ENCODE measurements at regions not wholly inside any gene's neighbourhood (a gene's known extent, or its start where the extent isn't known, plus 50 kb on each side); places are given as distances from the start of the nearest gene placed in this dataset.

DNA sequence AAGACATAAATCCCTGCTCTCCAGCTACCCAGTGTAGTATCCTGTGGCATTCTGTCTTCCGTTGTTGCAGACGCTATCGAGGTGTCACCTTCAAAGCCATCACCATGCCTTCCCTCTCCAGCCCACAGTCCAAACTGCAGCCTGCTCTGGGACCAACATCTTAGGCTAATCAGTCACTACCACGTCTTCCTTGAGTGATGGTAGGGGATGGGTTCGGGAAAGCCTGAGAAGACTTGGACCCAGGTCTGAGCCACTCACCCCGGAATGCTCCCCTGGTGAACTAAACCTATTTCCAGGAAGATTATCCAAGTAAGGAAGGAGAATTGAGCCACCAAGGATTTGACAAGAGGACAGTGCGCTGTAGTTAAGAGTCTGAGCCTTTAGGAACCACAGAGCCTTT is 52.9 kb upstream of the IRX1 start:
- no peak overlapping the region for H3K4me3 ChIP-seq
- H3K27ac ChIP-seq, result no peak overlapping the region
- H3K4me1 ChIP-seq, result no peaks in the 10 kb centered on the region
- H3K36me3 ChIP-seq, result no peaks in the 10 kb centered on the region
- intact Hi-C loops (cut with DNase I), result no loop called here
- DNase-seq (no peak), ATAC-seq (no peak)
- TF ChIP-seq, protein P1, sequence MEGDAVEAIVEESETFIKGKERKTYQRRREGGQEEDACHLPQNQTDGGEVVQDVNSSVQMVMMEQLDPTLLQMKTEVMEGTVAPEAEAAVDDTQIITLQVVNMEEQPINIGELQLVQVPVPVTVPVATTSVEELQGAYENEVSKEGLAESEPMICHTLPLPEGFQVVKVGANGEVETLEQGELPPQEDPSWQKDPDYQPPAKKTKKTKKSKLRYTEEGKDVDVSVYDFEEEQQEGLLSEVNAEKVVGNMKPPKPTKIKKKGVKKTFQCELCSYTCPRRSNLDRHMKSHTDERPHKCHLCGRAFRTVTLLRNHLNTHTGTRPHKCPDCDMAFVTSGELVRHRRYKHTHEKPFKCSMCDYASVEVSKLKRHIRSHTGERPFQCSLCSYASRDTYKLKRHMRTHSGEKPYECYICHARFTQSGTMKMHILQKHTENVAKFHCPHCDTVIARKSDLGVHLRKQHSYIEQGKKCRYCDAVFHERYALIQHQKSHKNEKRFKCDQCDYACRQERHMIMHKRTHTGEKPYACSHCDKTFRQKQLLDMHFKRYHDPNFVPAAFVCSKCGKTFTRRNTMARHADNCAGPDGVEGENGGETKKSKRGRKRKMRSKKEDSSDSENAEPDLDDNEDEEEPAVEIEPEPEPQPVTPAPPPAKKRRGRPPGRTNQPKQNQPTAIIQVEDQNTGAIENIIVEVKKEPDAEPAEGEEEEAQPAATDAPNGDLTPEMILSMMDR (IDR thresholded peaks at IDR 0.05), result no peak
- no peaks in the 10 kb centered on the region for H3K9me3 ChIP-seq
- H3K27me3 ChIP-seq, result no peaks in the 10 kb centered on the region

DNA sequence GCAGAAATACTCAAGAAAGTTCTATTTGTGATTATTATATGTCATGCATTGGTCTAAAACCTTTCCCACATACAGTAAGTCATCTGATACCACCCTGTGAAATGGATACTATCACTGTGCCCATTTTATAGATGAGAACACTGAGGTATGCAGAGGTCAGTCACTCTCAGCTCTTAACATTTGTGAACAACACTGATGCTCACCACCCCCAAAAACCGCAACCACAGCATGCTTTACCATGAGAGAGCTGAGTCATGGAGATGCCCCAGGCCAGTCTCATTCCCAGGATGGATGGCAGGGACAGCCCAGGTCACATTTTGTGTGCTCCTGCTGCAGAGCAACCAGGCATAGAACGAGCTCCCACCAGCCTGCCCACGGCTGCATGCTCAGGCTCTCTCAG is 53.5 kb upstream of the IRX1 start:
- no peak for DNase-seq
- intact Hi-C loops (cut with DNase I), result no loop called here
- no peaks in the 10 kb centered on the region for H3K4me1 ChIP-seq
- no peak overlapping the region for H3K27ac ChIP-seq
- no peaks in the 10 kb centered on the region for H3K27me3 ChIP-seq
- H3K4me3 ChIP-seq, result no peak overlapping the region
- ATAC-seq, result no peak
- TF ChIP-seq, protein P1 (IDR thresholded peaks at IDR 0.05), result no peak
- no peaks in the 10 kb centered on the region for H3K36me3 ChIP-seq
- H3K9me3 ChIP-seq, result no peaks in the 10 kb centered on the region

DNA sequence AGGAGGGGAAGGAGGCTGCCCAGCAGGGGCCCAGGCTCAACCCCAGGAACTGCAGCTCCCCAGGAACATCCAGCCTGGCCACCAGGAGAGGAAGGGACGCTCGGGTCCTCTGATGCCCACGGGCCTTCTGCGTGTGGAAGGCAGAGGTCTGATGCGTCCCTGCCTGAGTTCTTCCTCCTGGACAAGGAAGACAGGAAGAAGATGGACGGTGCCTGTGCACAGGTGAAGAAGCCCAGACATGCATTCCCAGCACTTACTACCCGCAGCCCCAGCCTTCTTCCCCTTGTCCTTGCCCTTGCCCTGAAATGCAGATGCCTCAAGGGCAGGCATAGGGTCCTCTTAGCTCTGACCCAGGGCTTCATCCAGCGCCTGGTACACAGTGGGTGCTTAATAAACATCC is 56.7 kb upstream of the IRX1 start:
- no peak overlapping the region for H3K4me3 ChIP-seq
- H3K9me3 ChIP-seq, result no peaks in the 10 kb centered on the region
- intact Hi-C loops (cut with DNase I), result no loop called here
- TF ChIP-seq, protein P1 (IDR thresholded peaks at IDR 0.05), result no peak
- H3K27me3 ChIP-seq, result no peaks in the 10 kb centered on the region
- ATAC-seq, result no peak
- no peak overlapping the region for H3K27ac ChIP-seq
- no peaks in the 10 kb centered on the region for H3K4me1 ChIP-seq
- H3K36me3 ChIP-seq, result no peaks in the 10 kb centered on the region
- no peak for DNase-seq

DNA sequence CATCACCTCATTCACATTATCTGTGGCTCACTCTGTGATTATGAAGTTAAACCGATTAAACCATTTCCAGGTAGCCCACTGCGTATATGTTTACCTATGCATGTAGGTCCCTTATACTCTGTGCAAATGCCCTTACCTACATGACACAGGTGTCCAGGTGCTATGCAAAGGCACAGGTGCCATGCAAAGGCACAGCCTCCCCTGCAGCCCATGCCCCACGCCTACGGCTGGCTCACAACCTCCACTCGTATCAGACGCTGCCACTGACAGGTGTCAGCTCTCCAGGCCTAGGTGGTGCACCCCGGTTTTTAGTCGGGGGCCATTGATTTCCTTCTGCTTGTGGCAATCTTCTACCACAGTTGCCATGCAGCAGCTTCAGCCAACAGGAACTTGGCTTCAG is 57.7 kb upstream of the IRX1 start:
- H3K9me3 ChIP-seq, result no peaks in the 10 kb centered on the region
- intact Hi-C loops (cut with DNase I), result no loop called here
- DNase-seq, result no peak
- no peak overlapping the region for H3K27ac ChIP-seq
- no peak overlapping the region for H3K4me3 ChIP-seq
- ATAC-seq, result no peak
- TF ChIP-seq, protein P1 (IDR thresholded peaks at IDR 0.05), result no peak
- H3K27me3 ChIP-seq, result no peaks in the 10 kb centered on the region
- no peaks in the 10 kb centered on the region for H3K4me1 ChIP-seq
- H3K36me3 ChIP-seq, result no peaks in the 10 kb centered on the region

DNA sequence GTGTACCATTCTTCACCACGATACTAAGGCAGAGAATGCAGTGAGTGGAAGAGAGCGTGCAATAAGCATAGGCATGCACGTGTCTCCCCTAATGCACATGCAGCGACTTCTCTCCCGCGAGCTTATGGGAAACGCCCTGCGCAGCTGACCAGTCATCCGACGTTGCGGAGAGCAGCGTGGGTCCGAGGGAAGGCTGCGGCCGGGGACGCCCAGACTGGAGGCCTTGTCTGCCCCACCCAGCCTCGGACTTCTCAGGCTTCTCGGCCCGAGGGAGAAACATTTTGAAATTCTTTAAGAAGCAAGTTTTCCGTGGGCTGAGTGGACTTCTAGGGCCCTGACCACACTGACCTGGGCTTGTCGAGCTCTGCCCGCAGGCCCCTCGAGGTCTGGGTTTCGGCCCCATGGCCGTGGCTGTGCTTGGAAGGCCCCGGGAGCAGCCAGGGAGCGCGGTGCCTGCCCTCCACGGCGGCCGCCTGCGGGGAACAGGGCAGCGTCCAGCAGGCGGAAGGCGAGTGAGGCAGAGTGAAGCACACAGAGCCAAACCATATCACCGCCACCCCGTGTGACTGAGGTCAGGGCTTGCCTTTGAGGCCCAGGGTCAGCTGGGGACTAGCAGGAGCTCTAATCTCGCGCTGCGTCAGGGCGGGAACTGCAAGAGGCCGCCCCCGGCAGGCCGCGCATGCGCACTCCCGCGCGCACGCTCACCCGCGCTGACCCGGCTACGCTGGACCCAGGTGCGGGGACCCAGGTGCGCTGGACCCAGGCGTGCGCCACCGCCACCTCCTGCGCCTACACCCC is 60.0 kb upstream of the IRX1 start:
- H3K27me3 ChIP-seq, result no peaks in the 10 kb centered on the region
- no peaks in the 10 kb centered on the region for H3K9me3 ChIP-seq
- H3K4me1 ChIP-seq, result no peaks in the 10 kb centered on the region
- H3K36me3 ChIP-seq, result no peaks in the 10 kb centered on the region
- no peak overlapping the region for H3K4me3 ChIP-seq
- H3K27ac ChIP-seq, result no peak overlapping the region
- TF ChIP-seq, protein P1 (IDR thresholded peaks at IDR 0.05), result no peak
- intact Hi-C loops (cut with DNase I), result no loop called here
- ATAC-seq (no peak), DNase-seq (no peak)

DNA sequence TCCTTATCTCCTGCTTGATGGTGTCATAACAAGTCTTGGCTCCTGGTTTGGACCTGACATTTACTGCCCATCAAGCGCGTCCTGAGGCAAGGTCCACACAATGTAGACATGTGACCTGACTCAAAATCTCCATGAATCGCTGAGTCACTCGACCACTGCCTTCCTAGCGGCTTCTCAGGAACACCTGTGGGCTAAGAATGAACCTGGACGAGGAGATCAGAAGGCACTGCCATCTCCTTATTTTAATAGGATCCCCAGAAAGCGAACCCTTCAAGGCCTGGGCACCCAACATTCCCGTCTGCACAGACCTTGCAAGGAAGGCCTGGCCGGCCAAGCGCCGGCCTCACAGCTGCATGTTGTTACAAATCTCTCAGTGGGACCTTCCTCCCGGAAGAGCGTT is 60.6 kb upstream of the IRX1 start:
- Histone ChIP-seq H3K27ac (no peak overlapping the region), H3K4me3 (no peak overlapping the region), H3K27me3 (no peaks in the 10 kb centered on the region), H3K36me3 (no peaks in the 10 kb centered on the region), H3K9me3 (no peaks in the 10 kb centered on the region), H3K4me1 (no peaks in the 10 kb centered on the region)
- intact Hi-C loops (cut with DNase I), result no loop called here
- DNase-seq, result no peak
- TF ChIP-seq, protein P1 (IDR thresholded peaks at IDR 0.05), result no peak
- no peak for ATAC-seq

Measured in upper lobe of right lung (tissue), 1 donor.